ENCODE measurements at regions not wholly inside any gene's neighbourhood (a gene's known extent, or its start where the extent isn't known, plus 50 kb on each side); places are given as distances from the start of the nearest gene placed in this dataset.

GRCh38 chr6:12627053-12627452, 89.5 kb upstream of the PHACTR1 start:
- no peak for TF ChIP-seq REST (IDR thresholded peaks at IDR 0.05; ENCODE audit: borderline replicate concordance)
- TF ChIP-seq, protein P1, sequence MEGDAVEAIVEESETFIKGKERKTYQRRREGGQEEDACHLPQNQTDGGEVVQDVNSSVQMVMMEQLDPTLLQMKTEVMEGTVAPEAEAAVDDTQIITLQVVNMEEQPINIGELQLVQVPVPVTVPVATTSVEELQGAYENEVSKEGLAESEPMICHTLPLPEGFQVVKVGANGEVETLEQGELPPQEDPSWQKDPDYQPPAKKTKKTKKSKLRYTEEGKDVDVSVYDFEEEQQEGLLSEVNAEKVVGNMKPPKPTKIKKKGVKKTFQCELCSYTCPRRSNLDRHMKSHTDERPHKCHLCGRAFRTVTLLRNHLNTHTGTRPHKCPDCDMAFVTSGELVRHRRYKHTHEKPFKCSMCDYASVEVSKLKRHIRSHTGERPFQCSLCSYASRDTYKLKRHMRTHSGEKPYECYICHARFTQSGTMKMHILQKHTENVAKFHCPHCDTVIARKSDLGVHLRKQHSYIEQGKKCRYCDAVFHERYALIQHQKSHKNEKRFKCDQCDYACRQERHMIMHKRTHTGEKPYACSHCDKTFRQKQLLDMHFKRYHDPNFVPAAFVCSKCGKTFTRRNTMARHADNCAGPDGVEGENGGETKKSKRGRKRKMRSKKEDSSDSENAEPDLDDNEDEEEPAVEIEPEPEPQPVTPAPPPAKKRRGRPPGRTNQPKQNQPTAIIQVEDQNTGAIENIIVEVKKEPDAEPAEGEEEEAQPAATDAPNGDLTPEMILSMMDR (IDR thresholded peaks at IDR 0.05; ENCODE audit: poor library complexity, severe bottlenecking): no peak
- no peak for TF ChIP-seq RAD21 (conservative IDR thresholded peaks at IDR 0.05)
- TF ChIP-seq EP300 (conservative IDR thresholded peaks at IDR 0.05; ENCODE audit: poor library complexity, severe bottlenecking): no peak
- no peak for TF ChIP-seq POLR2AphosphoS5 (IDR thresholded peaks at IDR 0.05)
- no peak for TF ChIP-seq EZH2 (IDR thresholded peaks at IDR 0.05; ENCODE audit: borderline replicate concordance, insufficient read depth, low read length, poor library complexity, severe bottlenecking)
- no peak for TF ChIP-seq TAF1 (IDR thresholded peaks at IDR 0.05; ENCODE audit: low read depth)
